HepG2 (cell line): ENCODE measurements at regions not wholly inside any gene's neighbourhood (a gene's known extent, or its start where the extent isn't known, plus 50 kb on each side); places are given as distances from the start of the nearest gene placed in this dataset.

Source experiments
- ATAC-seq: fragments of 200-7000 bp; cut with Tn5 transposase; 3 replicates; pipeline ENCODE4 v1.9.1; 2020; ENCODE audit warnings: mild to moderate bottlenecking, moderate library complexity
- BruUV-seq: library from RNA; stranded (reverse); fragments of 400-500 nt; replicated peaks from 2 replicates; lab custom pipeline; 2021; lab: Mats Ljungman, UMichigan
- CTCF ChIA-PET: fragments of 300-600 bp; formaldehyde crosslinking; extraction: SDS; loops from one replicate; lab custom pipeline; 2021; ENCODE audit warnings: low total read pairs, inconsistent platforms, low intra/inter-chr PET ratio; lab: Yijun Ruan, JAX
- POLR2A ChIA-PET: fragments of 350-600 bp; sonication (Branson Sonifier 250); formaldehyde crosslinking; loops from one replicate; lab custom pipeline; 2020; ENCODE audit warnings: antibody characterized with exemption, inconsistent platforms; lab: Yijun Ruan, JAX
- DNase-seq: peaks from one replicate; pipeline ENCODE4 v3.0.0-alpha.2; 2015; ENCODE audit warnings: low spot score
- FAIRE-seq: peaks from 3 replicates; lab custom pipeline; 2011; peaks lifted over from hg19 to GRCh38; lab: Jason Lieb, UNC
- H2AFZ ChIP-seq: one replicate; pipeline ENCODE4 v1.6.1; 2011; ENCODE audit warnings: low read length, inconsistent platforms
- H3K27ac ChIP-seq: fragments of 300-600 bp; 3 replicates; pipeline ENCODE4 v1.8.0; 2011; ENCODE audit warnings: mixed run types, mild to moderate bottlenecking, mixed read lengths, low read length, inconsistent platforms; ENCODE audit not compliant: insufficient read depth; ENCODE audit errors: extremely low read length
- H3K27me3 ChIP-seq, 2 experiments: fragments of 200-600 bp in 1 of 2; 2 replicates in 1 of 2; 3 replicates in 1 of 2; pipeline versions ENCODE4 v1.6.0 to v1.8.0; 2011; ENCODE audit warnings: low read length in 2 of 2, mild to moderate bottlenecking in 2 of 2, moderate library complexity in 2 of 2, inconsistent platforms in 1 of 2; ENCODE audit not compliant: insufficient read depth in 2 of 2, control insufficient read depth in 1 of 2
- H3K36me3 ChIP-seq, 2 experiments: fragments of 200-600 bp in 1 of 2; replicated peaks in 1 of 2; 2 replicates in 1 of 2; 3 replicates in 1 of 2; pipeline versions ENCODE4 v1.5.1 to v1.8.0; 2011; ENCODE audit warnings: low read length in 2 of 2, inconsistent platforms in 1 of 2; ENCODE audit not compliant: insufficient read depth in 2 of 2, control insufficient read depth in 1 of 2
- H3K4me1 ChIP-seq: 2 replicates; pipeline ENCODE4 v1.5.1; 2012; ENCODE audit warnings: low read length, inconsistent platforms; ENCODE audit not compliant: insufficient read depth
- H3K4me2 ChIP-seq: 2 replicates; pipeline ENCODE4 v1.6.0; 2011; ENCODE audit warnings: low read depth, low read length, inconsistent platforms
- H3K4me3 ChIP-seq, 3 experiments: fragments of 200-600 bp in 1 of 3; sonication (generic), shearing (Covaris generic) in 1 of 3; replicated peaks in 1 of 3; 2 replicates each; pipeline ENCODE4 v1.5.1; 2011 to 2016; ENCODE audit warnings: low read length in 3 of 3, inconsistent platforms in 2 of 3, low read depth in 2 of 3, mild to moderate bottlenecking in 2 of 3, control low read depth in 1 of 3, mixed read lengths in 1 of 3; ENCODE audit not compliant: insufficient read depth in 1 of 3
- H3K79me2 ChIP-seq: one replicate; pipeline ENCODE4 v1.6.1; 2011; ENCODE audit warnings: low read length, inconsistent platforms; ENCODE audit not compliant: insufficient read depth
- H3K9ac ChIP-seq: 2 replicates; pipeline ENCODE4 v1.6.0; 2011; ENCODE audit warnings: mild to moderate bottlenecking, low read depth, low read length, inconsistent platforms; ENCODE audit not compliant: insufficient read depth
- H3K9me3 ChIP-seq: 2 replicates; pipeline ENCODE4 v1.5.1; 2012; ENCODE audit warnings: mild to moderate bottlenecking, low read length
- H4K20me1 ChIP-seq: 2 replicates; pipeline ENCODE4 v1.6.0; 2011; ENCODE audit warnings: inconsistent platforms, mild to moderate bottlenecking, low read length, moderate library complexity; ENCODE audit not compliant: insufficient read depth
- ASH2L ChIP-seq: fragments of 300-600, 200-600 bp; sonication (generic); IDR thresholded peaks from 2 replicates; pipeline ENCODE4 v1.7.0; 2017; ENCODE audit warnings: low read depth, mild to moderate bottlenecking, moderate library complexity, mixed read lengths, low read length; ENCODE audit not compliant: insufficient read length
- ATF3 ChIP-seq: sonication (generic); formaldehyde crosslinking; IDR thresholded peaks from 2 replicates; pipeline ENCODE4 v1.4.0; 2020; ENCODE audit warnings: missing genetic modification reagents
- ETV6 ChIP-seq: sonication (generic); formaldehyde crosslinking; conservative IDR thresholded peaks from 2 replicates; pipeline ENCODE4 v1.4.0; 2020; ENCODE audit warnings: missing genetic modification reagents
- FOXK1 ChIP-seq: sonication (generic); formaldehyde crosslinking; IDR thresholded peaks from 2 replicates; pipeline ENCODE4 v1.4.0; 2020; ENCODE audit warnings: low read depth, missing genetic modification reagents, borderline replicate concordance
- HMG20A ChIP-seq: IDR thresholded peaks from 2 replicates; pipeline ENCODE4 v1.6.1; 2016; ENCODE audit warnings: borderline replicate concordance
- JUND ChIP-seq: sonication (generic); formaldehyde crosslinking; IDR thresholded peaks from 2 replicates; pipeline ENCODE4 v1.8.0; 2022; ENCODE audit warnings: mild to moderate bottlenecking, missing genetic modification reagents
- LBX2 ChIP-seq: sonication (generic); formaldehyde crosslinking; IDR thresholded peaks from 2 replicates; pipeline ENCODE4 v1.5.0; 2020; ENCODE audit warnings: missing genetic modification reagents, mild to moderate bottlenecking, borderline replicate concordance
- PBX2 ChIP-seq: IDR thresholded peaks from 2 replicates; pipeline ENCODE4 v1.6.1; 2016; ENCODE audit warnings: control low read depth
- RARG ChIP-seq: sonication (generic); formaldehyde crosslinking; IDR thresholded peaks from 2 replicates; pipeline ENCODE4 v1.4.0; 2020; ENCODE audit warnings: low read depth, mild to moderate bottlenecking, missing genetic modification reagents
- REL ChIP-seq: sonication (generic); formaldehyde crosslinking; conservative IDR thresholded peaks from 2 replicates; pipeline ENCODE4 v1.8.0; 2022; ENCODE audit warnings: mild to moderate bottlenecking, missing genetic modification reagents, moderate library complexity
- SMARCC2 ChIP-seq: fragments of 450-650 bp; IDR thresholded peaks from 2 replicates; pipeline ENCODE4 v1.6.1; 2017; ENCODE audit warnings: antibody characterized with exemption, mild to moderate bottlenecking
- SP5 ChIP-seq: IDR thresholded peaks from 2 replicates; pipeline ENCODE4 v1.6.1; 2016; ENCODE audit warnings: low read depth, borderline replicate concordance
- TEAD3 ChIP-seq: optimal IDR thresholded peaks from 2 replicates; pipeline ENCODE3; 2016; ENCODE audit warnings: borderline replicate concordance
- TOE1 ChIP-seq: sonication (generic); formaldehyde crosslinking; IDR thresholded peaks from 2 replicates; pipeline ENCODE4 v1.4.0; 2020; ENCODE audit warnings: mild to moderate bottlenecking, missing genetic modification reagents
- TP53 ChIP-seq: sonication (generic); formaldehyde crosslinking; conservative IDR thresholded peaks from 2 replicates; pipeline ENCODE4 v1.4.0; 2020; ENCODE audit warnings: missing genetic modification reagents
- ZNF256 ChIP-seq: sonication (generic); formaldehyde crosslinking; conservative IDR thresholded peaks from 2 replicates; pipeline ENCODE4 v1.4.0; 2020; ENCODE audit warnings: missing genetic modification reagents
- ZNF281 ChIP-seq: sonication (generic); formaldehyde crosslinking; IDR thresholded peaks from 2 replicates; pipeline ENCODE4 v1.4.0; 2020; ENCODE audit warnings: missing genetic modification reagents, borderline replicate concordance
- ZNF382 ChIP-seq: sonication (generic); formaldehyde crosslinking; IDR thresholded peaks from 2 replicates; pipeline ENCODE4 v1.5.0; 2020; ENCODE audit warnings: missing genetic modification reagents, mild to moderate bottlenecking, borderline replicate concordance
- WGBS: methylation state at CpG from one replicate; pipeline ENCODE4 v1.1.6; 2017; ENCODE audit warnings: low lambda C conversion rate; 5-methylcytosine and 5-hydroxymethylcytosine counted together
- in situ Hi-C: cut with HindIII; loops from 2 replicates; pipeline ENCODE4 v1.10.0; 2017; ENCODE audit warnings: low pct_unique_long_range_greater_than_20kb; ENCODE audit not compliant: extremely low pct_ligation_motif_present
- intact Hi-C: fragments of 100-400 bp; cut with micrococcal nuclease; formaldehyde crosslinking; loops from one replicate; pipeline ENCODE4 v1.10.0; 2022; ENCODE audit not compliant: unreplicated experiment

GRCh38 chr7:21099955-21100354, 313.3 kb upstream of the SP8 start:
- in situ Hi-C loops: no loop called here

GRCh38 chr7:21101541-21101940, 314.9 kb upstream of the SP8 start:
- no peak for FAIRE-seq
- H3K9ac ChIP-seq: no peak overlapping the region
- H4K20me1 ChIP-seq: no peaks in the 10 kb centered on the region
- no peaks in the 10 kb centered on the region for H3K4me1 ChIP-seq
- DNase-seq: no peak
- no peak overlapping the region for H2AFZ ChIP-seq
- 4% methylated on average over 2 of the region's 2 CpGs for WGBS
- no peak overlapping the region for H3K27ac ChIP-seq
- ChIA-PET CTCF (no interaction called here), POLR2A (no interaction called here)
- H3K79me2 ChIP-seq: no peaks in the 10 kb centered on the region
- no peak overlapping the region for H3K4me3 ChIP-seq
- no peaks in the 10 kb centered on the region for H3K27me3 ChIP-seq
- H3K4me2 ChIP-seq: no peak overlapping the region
- in situ Hi-C loops (no loop called here), intact Hi-C loops (no loop called here)
- no TSS peak for BruUV-seq
- H3K9me3 ChIP-seq: no peaks in the 10 kb centered on the region
- ATAC-seq: no peak
- H3K36me3 ChIP-seq: no peaks in the 10 kb centered on the region
- TF ChIP-seq ETV6 (CRISPR knock-in tag) (no peak), HMG20A (CRISPR knock-in tag) (no peak), LBX2 (CRISPR knock-in tag) (no peak), PBX2 (CRISPR knock-in tag) (no peak), ZNF281 (CRISPR knock-in tag) (no peak), TP53 (CRISPR knock-in tag) (no peak), SP5 (CRISPR knock-in tag) (no peak)

More at GRCh38 chr7:21099955-21100354, 313.3 kb upstream of the SP8 start:
- Histone ChIP-seq H3K9ac (no peak overlapping the region), H4K20me1 (no peaks in the 10 kb centered on the region), H3K4me1 (no peaks in the 10 kb centered on the region), H3K9me3 (no peaks in the 10 kb centered on the region), H3K4me3 (no peak overlapping the region), H2AFZ (no peak overlapping the region), H3K79me2 (no peaks in the 10 kb centered on the region), H3K27me3 (no peaks in the 10 kb centered on the region), H3K27ac (no peak overlapping the region), H3K4me2 (no peak overlapping the region)
- POLR2A ChIA-PET: no interaction called here
- ATAC-seq (no peak), FAIRE-seq (no peak), DNase-seq (no peak)
- BruUV-seq: no TSS peak
- TF ChIP-seq TEAD3 (CRISPR knock-in tag) (no peak), TOE1 (CRISPR knock-in tag) (no peak), JUND (no peak), ASH2L (no peak), ZNF382 (no peak), FOXK1 (no peak), RARG (CRISPR knock-in tag) (no peak), ZNF256 (CRISPR knock-in tag) (no peak), SMARCC2 (no peak), REL (CRISPR knock-in tag) (no peak), ATF3 (CRISPR knock-in tag) (no peak)
- TF ChIP-seq, all 625 proteins: peak for 0
- intact Hi-C loops: no loop called here
- CTCF ChIA-PET: no interaction called here
- H3K36me3 ChIP-seq: no peaks in the 10 kb centered on the region
